HCT116 (cell line): ENCODE measurements at regions not wholly inside any gene's neighbourhood (a gene's known extent, or its start where the extent isn't known, plus 50 kb on each side); places are given as distances from the start of the nearest gene placed in this dataset.

ENCODE experiments used
- ATF3 ChIP-seq: IDR thresholded peaks from 2 replicates; pipeline ENCODE4 v1.6.1; 2012
- CTCF ChIP-seq, 3 experiments: fragments of 200-600 bp in 1 of 3; sonication (generic) in 1 of 3; IDR thresholded peaks in 2 of 3; conservative IDR thresholded peaks in 1 of 3; 2 replicates each; pipeline ENCODE4 v1.5.1; 2012 to 2017; ENCODE audit warnings: low read depth in 2 of 3, low read length in 2 of 3, antibody characterized with exemption in 1 of 3, borderline replicate concordance in 1 of 3, control low read depth in 1 of 3, mild to moderate bottlenecking in 1 of 3, mixed read lengths in 1 of 3, mixed run types in 1 of 3, moderate library complexity in 1 of 3; ENCODE audit not compliant: insufficient read depth in 1 of 3
- EZH2 ChIP-seq: fragments of 200-600 bp; sonication (generic); IDR thresholded peaks from 2 replicates; pipeline ENCODE4 v1.6.1; 2017; ENCODE audit warnings: antibody characterized with exemption, mixed run types
- EZH2phosphoT487 ChIP-seq: fragments of 200-600 bp; IDR thresholded peaks from 2 replicates; pipeline ENCODE4 v1.6.1; 2018; ENCODE audit warnings: antibody characterized with exemption, borderline replicate concordance
- JUND ChIP-seq: IDR thresholded peaks from 2 replicates; pipeline ENCODE4 v1.6.1; 2012
- POLR2A ChIP-seq: IDR thresholded peaks from 2 replicates; pipeline ENCODE4 v1.7.0; 2011; ENCODE audit warnings: borderline replicate concordance; ENCODE audit not compliant: insufficient read depth, insufficient read length; ENCODE audit errors: extremely low read depth
- REST ChIP-seq: IDR thresholded peaks from 2 replicates; pipeline ENCODE4 v1.6.1; 2012; ENCODE audit warnings: low read depth
- SIN3A ChIP-seq: IDR thresholded peaks from 2 replicates; pipeline ENCODE4 v1.6.1; 2012; ENCODE audit warnings: low read depth
- TCF7L2 ChIP-seq: IDR thresholded peaks from 2 replicates; pipeline ENCODE4 v1.7.0; 2011; ENCODE audit warnings: borderline replicate concordance, inconsistent platforms; ENCODE audit not compliant: insufficient read depth, insufficient read length; ENCODE audit errors: extremely low read depth
- YY1 ChIP-seq: IDR thresholded peaks from 2 replicates; pipeline ENCODE4 v1.6.1; 2011; ENCODE audit warnings: low read length, low read depth, moderate library complexity, mild to moderate bottlenecking; ENCODE audit not compliant: insufficient replicate concordance; ENCODE audit errors: extremely low read depth
- ZFX ChIP-seq: fragments of 450-650 bp; IDR thresholded peaks from 2 replicates; pipeline ENCODE4 v1.6.1; 2017
- ZNF274 ChIP-seq: fragments of 200-500 bp; sonication (Bioruptor generic); IDR thresholded peaks from 2 replicates; pipeline ENCODE4 v1.6.1; 2014; ENCODE audit warnings: mild to moderate bottlenecking, low read depth, low read length, inconsistent platforms
- TF ChIP-seq, protein P1 (sequence below): IDR thresholded peaks from 2 replicates; pipeline ENCODE4 v1.6.1; 2012

GRCh38 chr3:194760494-194761137, 74.9 kb downstream of the FAM43A start:
- no peak for TF ChIP-seq SIN3A
- TF ChIP-seq ZFX, result no peak
- no peak for TF ChIP-seq CTCF (IDR thresholded peaks at IDR 0.05 in 2 of 3, conservative IDR thresholded peaks at IDR 0.05 in 1 of 3; ENCODE audit: borderline replicate concordance in 1 of 3, insufficient read depth in 1 of 3, low read depth in 2 of 3, low read length in 2 of 3)
- no peak for TF ChIP-seq EZH2
- no peak for TF ChIP-seq POLR2A
- no peak for TF ChIP-seq YY1
- TF ChIP-seq TCF7L2, result no peak
- TF ChIP-seq, protein P1, sequence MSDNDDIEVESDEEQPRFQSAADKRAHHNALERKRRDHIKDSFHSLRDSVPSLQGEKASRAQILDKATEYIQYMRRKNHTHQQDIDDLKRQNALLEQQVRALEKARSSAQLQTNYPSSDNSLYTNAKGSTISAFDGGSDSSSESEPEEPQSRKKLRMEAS, result no peak
- TF ChIP-seq JUND, result no peak
- no peak for TF ChIP-seq ZNF274
- TF ChIP-seq REST, result no peak
- no peak for TF ChIP-seq ATF3
- no peak for TF ChIP-seq EZH2phosphoT487
